SHP77 treated with DMSO at 0.1 percent for 48 hours (cell line): ENCODE measurements at regions not wholly inside any gene's neighbourhood (a gene's known extent, or its start where the extent isn't known, plus 50 kb on each side); places are given as distances from the start of the nearest gene placed in this dataset.
A peak's percentile ranks its signal among the peaks of the same experiment; 100 is the strongest.

ENCODE experiments used
- DNase-seq: peaks from one replicate; lab custom pipeline; 2025; lab: John Stamatoyannopoulos, UW

GRCh38 chr3:53949541-53949940, 57.9 kb upstream of the SELENOK start:
- peak; percentile 7 for DNase-seq

- DNase-seq = no peak
Observed at GRCh38 chr3:53948174-53948573, 56.5 kb upstream of the SELENOK start.

- no peak for DNase-seq
Observed at GRCh38 chr3:53944028-53944427, 52.4 kb upstream of the SELENOK start.

- no peak for DNase-seq
Observed at GRCh38 chr3:53941950-53942349, 50.3 kb upstream of the SELENOK start.
